Stimulated activated naive CD8-positive, alpha-beta T cell treated with anti-CD3 and anti-CD28 coated beads, Interleukin-15, amount 100 ng/mL, for 72 hours (primary cell): ENCODE measurements at regions not wholly inside any gene's neighbourhood (a gene's known extent, or its start where the extent isn't known, plus 50 kb on each side); places are given as distances from the start of the nearest gene placed in this dataset.
"Not testable (repeated sequence)": the region's sequence is repeated elsewhere in the genome, so short reads cannot be mapped to it uniquely, and the experiment has no call there.

ENCODE experiments used
- ATAC-seq: fragments of 150-1000 bp; cut with Tn5 transposase; 2 replicates; pipeline ENCODE4 v1.10.0; 2021; ENCODE audit warnings: mild to moderate bottlenecking, moderate library complexity
- DNase-seq, 2 donors: peaks; one replicate each; pipeline ENCODE4 v3.0.0; 2021 to 2022
- H3K27ac Mint-ChIP-seq, 2 donors: one replicate each; pipeline ENCODE4 v1.8.0; 2022; ENCODE audit warnings: mild to moderate bottlenecking in 2 of 2, mixed read lengths in 2 of 2, moderate library complexity in 2 of 2
- H3K27me3 Mint-ChIP-seq: one replicate; pipeline ENCODE4 v1.8.0; 2022; ENCODE audit warnings: mixed read lengths
- H3K4me1 Mint-ChIP-seq: one replicate; pipeline ENCODE4 v1.8.0; 2022; ENCODE audit warnings: mild to moderate bottlenecking, mixed read lengths
- H3K4me3 Mint-ChIP-seq, 2 donors: one replicate each; pipeline ENCODE4 v1.8.0; 2022; ENCODE audit warnings: mild to moderate bottlenecking in 2 of 2, mixed read lengths in 2 of 2, moderate library complexity in 1 of 2
- H3K9me3 Mint-ChIP-seq, 2 donors: one replicate each; pipeline ENCODE4 v1.8.0; 2022; ENCODE audit warnings: mixed read lengths in 2 of 2

GRCh38 chr17:30594953-30595371, 117.8 kb downstream of the GOSR1 start:
- not testable (repeated sequence) for H3K27me3 Mint-ChIP-seq, H3K4me1 Mint-ChIP-seq, H3K27ac Mint-ChIP-seq, H3K4me3 Mint-ChIP-seq, ATAC-seq, H3K9me3 Mint-ChIP-seq, DNase-seq

DNA sequence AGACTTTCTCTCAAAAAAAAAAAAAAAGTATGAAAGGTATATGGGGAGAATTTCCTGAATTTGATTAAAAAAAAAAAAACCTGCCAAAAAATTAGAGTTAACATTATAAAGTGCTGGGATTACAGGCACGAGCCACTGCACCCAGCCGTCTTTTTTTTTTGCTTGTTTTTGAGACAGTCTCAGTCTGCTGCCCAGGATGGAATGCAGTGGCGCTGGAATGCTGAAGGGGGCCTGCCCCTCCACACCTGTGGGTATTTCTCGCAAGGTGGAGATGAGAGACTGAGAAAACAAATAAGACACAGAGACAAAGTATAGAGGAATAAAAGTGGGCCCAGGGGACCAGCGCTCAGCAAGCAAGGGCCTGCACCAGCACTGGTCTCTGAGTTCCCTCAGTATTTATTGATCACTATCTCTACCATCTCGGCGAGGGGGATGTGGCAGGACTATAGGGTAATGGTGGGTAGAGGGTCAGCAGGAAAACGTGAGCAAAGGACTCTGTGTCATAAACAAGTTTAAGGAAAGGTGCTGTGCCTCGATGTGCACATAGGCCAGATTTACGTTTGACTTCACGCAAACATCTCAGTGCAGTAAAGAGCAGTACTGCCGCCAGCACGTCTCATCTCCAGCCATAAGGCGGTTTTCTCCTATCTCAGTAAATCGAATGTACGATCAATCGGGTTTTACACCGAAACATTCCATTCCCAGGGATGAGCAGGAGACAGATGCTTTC, 117.2 kb downstream of the GOSR1 start:
- Mint-ChIP-seq H3K4me3 (no peak overlapping the region), H3K27me3 (no peaks in the 10 kb centered on the region), H3K9me3 (no peaks in the 10 kb centered on the region), H3K4me1 (peaks cover 3% of the 10 kb centered on the region), H3K27ac (no peak overlapping the region)
- DNase-seq = no peak
- no peak for ATAC-seq

GRCh38 chr17:30590081-30590733, 113.0 kb downstream of the GOSR1 start:
- ATAC-seq (no peak), DNase-seq (no peak)
- Mint-ChIP-seq H3K9me3 (peaks cover 0 to 5% of the 10 kb centered on the region in 2 donors), H3K27me3 (no peaks in the 10 kb centered on the region), H3K27ac (no peak overlapping the region), H3K4me1 (peaks cover 7% of the 10 kb centered on the region), H3K4me3 (no peak overlapping the region)

- Mint-ChIP-seq H3K27me3 (peaks cover 3% of the 10 kb centered on the region), H3K9me3 (peaks cover 0 to 5% of the 10 kb centered on the region in 2 donors), H3K4me1 (peaks cover 7% of the 10 kb centered on the region), H3K4me3 (no peak overlapping the region), H3K27ac (peak overlapping the region in 1 of 2 donors; percentile 48)
- DNase-seq = no peak
- no peak for ATAC-seq
Observed at GRCh38 chr17:30589431-30589830, 112.2 kb downstream of the GOSR1 start.

GRCh38 chr17:30588798-30589247, 111.6 kb downstream of the GOSR1 start:
- Mint-ChIP-seq H3K9me3 (peaks cover 0 to 5% of the 10 kb centered on the region in 2 donors), H3K4me3 (no peak overlapping the region), H3K4me1 (peaks cover 7% of the 10 kb centered on the region), H3K27ac (peak overlapping the region in 1 of 2 donors; percentile 8), H3K27me3 (peaks cover 8% of the 10 kb centered on the region)
- no peak for ATAC-seq
- no peak for DNase-seq

DNA sequence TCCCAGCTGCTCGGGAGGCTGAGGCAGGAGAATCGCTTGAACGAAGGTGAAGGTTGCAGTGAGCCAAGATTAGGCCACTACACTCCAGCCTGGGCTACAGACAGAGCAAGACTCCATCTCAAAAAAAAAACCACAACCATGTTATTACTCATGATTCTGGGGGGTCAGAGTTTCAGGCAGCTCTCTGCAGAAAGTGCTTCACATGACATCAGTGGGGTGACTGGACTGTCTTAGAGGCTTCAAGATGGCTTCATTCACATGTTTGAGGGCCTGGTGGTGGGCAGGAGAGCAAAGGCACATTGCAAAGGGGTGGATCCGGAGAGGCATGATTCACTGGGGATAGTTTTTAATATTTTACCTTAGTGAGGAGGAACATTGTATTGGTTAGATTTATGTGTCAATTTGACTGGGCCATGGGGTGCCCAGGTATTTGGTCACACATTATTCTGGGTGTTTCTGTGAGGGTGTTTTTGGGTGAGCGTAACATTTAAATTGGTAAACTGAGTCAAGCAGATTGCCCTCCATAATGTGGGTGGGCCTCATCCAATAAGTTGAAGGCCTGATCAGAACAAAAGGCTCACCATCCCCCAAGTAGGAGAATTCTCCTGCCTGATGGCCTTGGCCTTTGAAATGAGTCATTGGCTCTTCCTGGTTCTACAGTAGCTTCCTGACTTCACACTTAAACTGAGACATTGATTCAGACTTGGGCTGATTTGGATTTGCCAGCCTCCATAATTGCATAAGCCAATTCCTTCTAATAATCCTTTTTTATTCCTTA, 109.8 kb downstream of the GOSR1 start:
- ATAC-seq = peak; percentile 80
- no peak for DNase-seq

DNA sequence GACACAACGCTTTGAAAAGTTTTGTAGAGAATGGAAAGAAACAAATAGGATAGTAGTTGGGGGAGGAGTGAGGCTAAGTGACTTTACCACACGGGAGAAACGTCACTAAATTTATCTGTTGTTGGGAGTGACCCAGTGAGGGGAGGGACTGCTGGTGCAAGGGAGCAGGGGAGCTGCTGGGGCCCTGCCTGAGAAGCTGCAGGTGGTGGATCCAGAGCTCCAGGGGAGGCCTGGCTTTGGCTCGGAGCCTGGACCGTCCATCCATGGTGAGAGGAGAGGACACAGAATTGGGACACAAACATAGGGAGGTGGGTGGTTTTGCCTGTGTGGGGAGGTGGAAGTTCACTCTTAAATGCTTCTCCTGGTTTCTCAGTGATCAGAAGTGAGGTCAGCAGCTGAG, 107.6 kb downstream of the GOSR1 start:
- ATAC-seq (no peak), DNase-seq (no peak)
- Mint-ChIP-seq H3K9me3 (peaks cover 0 to 5% of the 10 kb centered on the region in 2 donors), H3K4me1 (peaks cover 7% of the 10 kb centered on the region), H3K27me3 (peaks cover 20% of the 10 kb centered on the region), H3K4me3 (no peak overlapping the region), H3K27ac (no peak overlapping the region)

More for the DNA sequence above, 109.8 kb downstream of the GOSR1 start:
- Mint-ChIP-seq H3K4me1 (peaks cover 7% of the 10 kb centered on the region), H3K27me3 (peaks cover 18% of the 10 kb centered on the region), H3K4me3 (no peak overlapping the region), H3K9me3 (peaks cover 0 to 5% of the 10 kb centered on the region in 2 donors), H3K27ac (no peak overlapping the region)

DNA sequence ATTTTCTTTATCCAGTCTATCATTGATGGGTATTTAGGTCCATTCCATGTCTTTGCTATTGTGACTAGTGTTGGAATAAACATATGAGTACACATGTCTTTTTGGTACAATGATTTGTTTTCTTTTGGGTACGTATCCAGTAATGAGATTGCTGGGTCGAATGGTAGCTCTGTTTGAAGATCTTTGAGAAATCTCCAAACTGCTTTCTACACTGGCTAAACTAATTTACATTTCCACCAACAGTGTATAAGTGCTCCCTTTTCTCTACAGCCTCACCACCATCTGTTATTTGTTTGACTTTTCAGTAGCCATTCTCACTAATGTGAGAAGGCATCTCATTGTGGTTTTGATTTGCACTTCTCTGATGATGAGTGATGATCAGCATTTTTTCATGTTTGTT, 103.7 kb downstream of the GOSR1 start:
- H3K4me3 Mint-ChIP-seq = no peak overlapping the region
- no peak for DNase-seq

DNA sequence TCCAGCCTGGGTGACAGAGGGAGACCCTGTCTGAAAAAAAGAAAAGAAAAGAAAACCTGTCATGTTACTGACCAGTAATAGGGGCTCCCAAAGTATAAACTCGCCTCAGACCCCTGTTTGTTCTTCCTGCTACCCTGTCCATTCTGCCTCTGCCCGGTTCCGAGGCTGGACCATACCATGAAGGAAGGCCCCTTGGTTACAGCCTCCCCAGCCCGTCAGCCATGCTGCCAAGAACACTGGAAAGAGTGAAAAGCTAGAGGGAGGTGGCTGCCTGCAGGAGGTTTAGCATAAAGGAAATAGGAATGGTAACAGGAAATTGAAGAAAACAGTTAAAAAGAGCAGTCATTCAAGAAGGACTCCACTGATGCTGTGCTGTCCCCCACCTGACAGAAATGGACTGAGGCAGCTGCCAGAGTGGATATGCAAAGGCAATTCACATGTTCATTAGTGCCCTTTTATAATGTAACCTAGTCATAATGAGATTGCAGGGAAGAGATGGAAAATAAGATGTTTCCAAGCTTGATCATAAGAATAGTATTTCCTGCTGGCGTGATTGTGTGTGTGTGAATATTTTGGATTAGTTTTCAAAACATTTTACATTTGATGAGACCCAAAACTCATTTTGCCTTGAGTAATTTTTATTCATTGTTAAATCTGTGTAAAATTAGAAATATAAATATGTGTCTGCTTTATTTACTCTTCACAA, 102.6 kb downstream of the GOSR1 start:
- peaks cover 20% of the 10 kb centered on the region for H3K27me3 Mint-ChIP-seq
- DNase-seq (no peak), ATAC-seq (no peak)
- H3K9me3 Mint-ChIP-seq = no peaks in the 10 kb centered on the region
- H3K4me1 Mint-ChIP-seq = no peaks in the 10 kb centered on the region
- H3K27ac Mint-ChIP-seq = no peak overlapping the region
- H3K4me3 Mint-ChIP-seq = no peak overlapping the region

More for the DNA sequence above, 103.7 kb downstream of the GOSR1 start:
- H3K27me3 Mint-ChIP-seq = peaks cover 20% of the 10 kb centered on the region
- H3K4me1 Mint-ChIP-seq = no peaks in the 10 kb centered on the region
- no peak for ATAC-seq
- no peak overlapping the region for H3K27ac Mint-ChIP-seq
- H3K9me3 Mint-ChIP-seq = no peaks in the 10 kb centered on the region

- H3K4me1 Mint-ChIP-seq, H3K4me3 Mint-ChIP-seq, H3K27ac Mint-ChIP-seq, ATAC-seq, H3K9me3 Mint-ChIP-seq, DNase-seq: not testable (repeated sequence)
- H3K27me3 Mint-ChIP-seq = peaks cover 15% of the 10 kb centered on the region
Observed at GRCh38 chr17:30578015-30578717, 101.0 kb downstream of the GOSR1 start.
